Transverse colon (tissue), 4 donors: ENCODE measurements at regions not wholly inside any gene's neighbourhood (a gene's known extent, or its start where the extent isn't known, plus 50 kb on each side); places are given as distances from the start of the nearest gene placed in this dataset.

Experiments
- CTCF ChIP-seq, 5 experiments: fragments of 200-600 bp in 3 of 5; fragments of 450-650 bp in 2 of 5; sonication (generic) in 3 of 5; IDR thresholded peaks; 1 replicate in 2 of 5; 2 replicates in 3 of 5; pipeline ENCODE4 v1.5.1; 2016 to 2017; ENCODE audit warnings: antibody characterized with exemption in 5 of 5, inconsistent platforms in 3 of 5, mild to moderate bottlenecking in 2 of 5, moderate library complexity in 1 of 5
- EP300 ChIP-seq: sonication (generic); formaldehyde crosslinking; IDR thresholded peaks from one replicate; pipeline ENCODE4 v1.6.1; 2017; ENCODE audit warnings: antibody characterized with exemption, low read depth
- POLR2A ChIP-seq: fragments of 450-650 bp; IDR thresholded peaks from one replicate; pipeline ENCODE4 v1.6.1; 2016; ENCODE audit warnings: antibody characterized with exemption, mild to moderate bottlenecking, moderate library complexity
- POLR2AphosphoS5 ChIP-seq, 3 donors: sonication (generic); formaldehyde crosslinking; IDR thresholded peaks; one replicate each; pipeline ENCODE4 v1.6.1; 2016; ENCODE audit warnings: antibody characterized with exemption in 3 of 3

- TF ChIP-seq CTCF (IDR thresholded peaks at IDR 0.05) (no peak), EP300 (no peak), POLR2AphosphoS5 (IDR thresholded peaks at IDR 0.05) (no peak), POLR2A (no peak)
Observed at GRCh38 chr14:38108681-38109080, 99.0 kb upstream of the SSTR1 start.
